ENCODE measurements at regions not wholly inside any gene's neighbourhood (a gene's known extent, or its start where the extent isn't known, plus 50 kb on each side); places are given as distances from the start of the nearest gene placed in this dataset.

DNA sequence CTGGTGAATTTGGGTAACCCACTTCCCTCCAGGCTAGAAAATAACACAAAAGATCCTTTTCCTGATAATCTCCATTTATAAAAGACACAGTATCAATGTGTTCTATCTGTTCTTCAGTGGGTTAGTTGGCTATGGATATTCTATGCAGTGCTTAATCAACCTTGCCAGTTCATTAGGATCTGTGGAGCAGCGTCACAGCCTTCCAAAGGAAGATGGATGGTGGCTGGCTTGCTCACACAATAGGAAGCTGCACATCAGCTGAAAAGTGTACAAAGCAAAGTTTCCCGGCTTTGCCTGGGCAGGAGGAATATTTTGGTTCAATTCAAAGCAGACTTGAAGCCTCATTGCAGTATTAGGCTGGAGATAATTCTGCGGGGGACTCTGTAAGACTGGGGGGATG, 70.3 kb upstream of the CA10 start:
- BruUV-seq (replicated peaks): no TSS peak
- Histone ChIP-seq H3K9ac (ENCODE audit: low read length) (no peak overlapping the region), H3K4me2 (ENCODE audit: low read length) (no peak overlapping the region), H3K4me1 (ENCODE audit: control insufficient read depth in 1 of 2, insufficient read depth in 2 of 2, low read length in 2 of 2) (no peaks in the 10 kb centered on the region), H3K4me3 (replicated peaks in 1 of 2; ENCODE audit: low read depth in 1 of 2, low read length in 2 of 2) (no peak overlapping the region), H2AFZ (ENCODE audit: low read depth, low read length, poor library complexity, severe bottlenecking) (no peak overlapping the region), H3K36me3 (ENCODE audit: control insufficient read depth in 1 of 2, insufficient read depth in 2 of 2, low read length in 2 of 2) (no peaks in the 10 kb centered on the region), H3K27ac (ENCODE audit: low read depth, low read length) (no peak overlapping the region), H4K20me1 (ENCODE audit: insufficient read depth) (no peaks in the 10 kb centered on the region), H3K27me3 (ENCODE audit: insufficient read depth, low read length) (no peaks in the 10 kb centered on the region), H3K9me2 (ENCODE audit: insufficient read depth) (no peaks in the 10 kb centered on the region), H3K9me3 (ENCODE audit: control insufficient read depth in 1 of 2, insufficient read depth in 1 of 2, low read depth in 1 of 2, low read length in 2 of 2) (peaks cover 35 to 41% of the 10 kb centered on the region in 2 experiments; a peak in 2 of 4 replicates), H3K79me2 (ENCODE audit: insufficient read depth, low read length) (no peaks in the 10 kb centered on the region)
- intact Hi-C loops (cut with micrococcal nuclease): no loop called here
- TF ChIP-seq EZH2 (IDR thresholded peaks at IDR 0.05): no peak
- TF ChIP-seq RAD21 (IDR thresholded peaks at IDR 0.05; ENCODE audit: low read depth): no peak
- no peak for TF ChIP-seq YY1 (IDR thresholded peaks at IDR 0.05; ENCODE audit: extremely low read depth, insufficient replicate concordance, low read depth, low read length)
- TF ChIP-seq EGR1 (IDR thresholded peaks at IDR 0.05; ENCODE audit: low read depth): no peak
- TF ChIP-seq ELF1 (IDR thresholded peaks at IDR 0.05; ENCODE audit: borderline replicate concordance, low read depth): no peak
- TF ChIP-seq, protein P1, sequence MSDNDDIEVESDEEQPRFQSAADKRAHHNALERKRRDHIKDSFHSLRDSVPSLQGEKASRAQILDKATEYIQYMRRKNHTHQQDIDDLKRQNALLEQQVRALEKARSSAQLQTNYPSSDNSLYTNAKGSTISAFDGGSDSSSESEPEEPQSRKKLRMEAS (IDR thresholded peaks at IDR 0.05): no peak
- no peak for TF ChIP-seq EZH2phosphoT487 (IDR thresholded peaks at IDR 0.05; ENCODE audit: borderline replicate concordance)
- TF ChIP-seq TCF7L2 (IDR thresholded peaks at IDR 0.05; ENCODE audit: borderline replicate concordance, extremely low read depth, insufficient read depth, insufficient read length): no peak
- TF ChIP-seq CBX3 (IDR thresholded peaks at IDR 0.05; ENCODE audit: low read depth): no peak
- TF ChIP-seq SP1 (IDR thresholded peaks at IDR 0.05; ENCODE audit: low read depth): no peak
- TF ChIP-seq SRF (IDR thresholded peaks at IDR 0.05; ENCODE audit: low read depth): no peak
- no peak for TF ChIP-seq POLR2AphosphoS5 (IDR thresholded peaks at IDR 0.05; ENCODE audit: low read depth, low read length)
- no peak for TF ChIP-seq ZFX (IDR thresholded peaks at IDR 0.05)
- no peak for TF ChIP-seq JUND (IDR thresholded peaks at IDR 0.05)
- TF ChIP-seq, protein P2, sequence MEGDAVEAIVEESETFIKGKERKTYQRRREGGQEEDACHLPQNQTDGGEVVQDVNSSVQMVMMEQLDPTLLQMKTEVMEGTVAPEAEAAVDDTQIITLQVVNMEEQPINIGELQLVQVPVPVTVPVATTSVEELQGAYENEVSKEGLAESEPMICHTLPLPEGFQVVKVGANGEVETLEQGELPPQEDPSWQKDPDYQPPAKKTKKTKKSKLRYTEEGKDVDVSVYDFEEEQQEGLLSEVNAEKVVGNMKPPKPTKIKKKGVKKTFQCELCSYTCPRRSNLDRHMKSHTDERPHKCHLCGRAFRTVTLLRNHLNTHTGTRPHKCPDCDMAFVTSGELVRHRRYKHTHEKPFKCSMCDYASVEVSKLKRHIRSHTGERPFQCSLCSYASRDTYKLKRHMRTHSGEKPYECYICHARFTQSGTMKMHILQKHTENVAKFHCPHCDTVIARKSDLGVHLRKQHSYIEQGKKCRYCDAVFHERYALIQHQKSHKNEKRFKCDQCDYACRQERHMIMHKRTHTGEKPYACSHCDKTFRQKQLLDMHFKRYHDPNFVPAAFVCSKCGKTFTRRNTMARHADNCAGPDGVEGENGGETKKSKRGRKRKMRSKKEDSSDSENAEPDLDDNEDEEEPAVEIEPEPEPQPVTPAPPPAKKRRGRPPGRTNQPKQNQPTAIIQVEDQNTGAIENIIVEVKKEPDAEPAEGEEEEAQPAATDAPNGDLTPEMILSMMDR (IDR thresholded peaks at IDR 0.05 in 2 of 3, conservative IDR thresholded peaks at IDR 0.05 in 1 of 3; ENCODE audit: borderline replicate concordance in 1 of 3, insufficient read depth in 1 of 3, low read depth in 2 of 3, low read length in 2 of 3): no peak
- TF ChIP-seq CEBPB (IDR thresholded peaks at IDR 0.05; ENCODE audit: low read depth): no peak
- TF ChIP-seq, protein P3, sequence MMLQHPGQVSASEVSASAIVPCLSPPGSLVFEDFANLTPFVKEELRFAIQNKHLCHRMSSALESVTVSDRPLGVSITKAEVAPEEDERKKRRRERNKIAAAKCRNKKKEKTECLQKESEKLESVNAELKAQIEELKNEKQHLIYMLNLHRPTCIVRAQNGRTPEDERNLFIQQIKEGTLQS (IDR thresholded peaks at IDR 0.05): no peak
- TF ChIP-seq, protein P4, sequence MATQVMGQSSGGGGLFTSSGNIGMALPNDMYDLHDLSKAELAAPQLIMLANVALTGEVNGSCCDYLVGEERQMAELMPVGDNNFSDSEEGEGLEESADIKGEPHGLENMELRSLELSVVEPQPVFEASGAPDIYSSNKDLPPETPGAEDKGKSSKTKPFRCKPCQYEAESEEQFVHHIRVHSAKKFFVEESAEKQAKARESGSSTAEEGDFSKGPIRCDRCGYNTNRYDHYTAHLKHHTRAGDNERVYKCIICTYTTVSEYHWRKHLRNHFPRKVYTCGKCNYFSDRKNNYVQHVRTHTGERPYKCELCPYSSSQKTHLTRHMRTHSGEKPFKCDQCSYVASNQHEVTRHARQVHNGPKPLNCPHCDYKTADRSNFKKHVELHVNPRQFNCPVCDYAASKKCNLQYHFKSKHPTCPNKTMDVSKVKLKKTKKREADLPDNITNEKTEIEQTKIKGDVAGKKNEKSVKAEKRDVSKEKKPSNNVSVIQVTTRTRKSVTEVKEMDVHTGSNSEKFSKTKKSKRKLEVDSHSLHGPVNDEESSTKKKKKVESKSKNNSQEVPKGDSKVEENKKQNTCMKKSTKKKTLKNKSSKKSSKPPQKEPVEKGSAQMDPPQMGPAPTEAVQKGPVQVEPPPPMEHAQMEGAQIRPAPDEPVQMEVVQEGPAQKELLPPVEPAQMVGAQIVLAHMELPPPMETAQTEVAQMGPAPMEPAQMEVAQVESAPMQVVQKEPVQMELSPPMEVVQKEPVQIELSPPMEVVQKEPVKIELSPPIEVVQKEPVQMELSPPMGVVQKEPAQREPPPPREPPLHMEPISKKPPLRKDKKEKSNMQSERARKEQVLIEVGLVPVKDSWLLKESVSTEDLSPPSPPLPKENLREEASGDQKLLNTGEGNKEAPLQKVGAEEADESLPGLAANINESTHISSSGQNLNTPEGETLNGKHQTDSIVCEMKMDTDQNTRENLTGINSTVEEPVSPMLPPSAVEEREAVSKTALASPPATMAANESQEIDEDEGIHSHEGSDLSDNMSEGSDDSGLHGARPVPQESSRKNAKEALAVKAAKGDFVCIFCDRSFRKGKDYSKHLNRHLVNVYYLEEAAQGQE (IDR thresholded peaks at IDR 0.05; ENCODE audit: low read depth): no peak
- TF ChIP-seq FOSL1 (IDR thresholded peaks at IDR 0.05; ENCODE audit: low read depth): no peak
- no peak for TF ChIP-seq POLR2A (IDR thresholded peaks at IDR 0.05; ENCODE audit: borderline replicate concordance, extremely low read depth, insufficient read depth, insufficient read length)
- RAD21 ChIA-PET (ENCODE audit: low non-redundant PET in 1 of 2, low total read pairs in 2 of 2, uncharacterized antibody in 2 of 2, unreplicated experiment in 2 of 2): no interaction called here
- DNase-seq (ENCODE audit: low read depth, low spot score) (no peak), ATAC-seq (no peak)
- POLR2A ChIA-PET: no interaction called here
- CTCF ChIA-PET: no interaction called here

All from HCT116 (cell line).